HG02759 (cell line): ENCODE measurements at regions not wholly inside any gene's neighbourhood (a gene's known extent, or its start where the extent isn't known, plus 50 kb on each side); places are given as distances from the start of the nearest gene placed in this dataset.
"Not testable (repeated sequence)": the region's sequence is repeated elsewhere in the genome, so short reads cannot be mapped to it uniquely, and the experiment has no call there.

Experiments used
- ATAC-seq: cut with Tn5 transposase; IDR thresholded peaks from one replicate; pipeline ENCODE4 v1.9.1; 2021; ENCODE audit warnings: mild to moderate bottlenecking, moderate library complexity; ENCODE audit not compliant: unreplicated experiment

DNA sequence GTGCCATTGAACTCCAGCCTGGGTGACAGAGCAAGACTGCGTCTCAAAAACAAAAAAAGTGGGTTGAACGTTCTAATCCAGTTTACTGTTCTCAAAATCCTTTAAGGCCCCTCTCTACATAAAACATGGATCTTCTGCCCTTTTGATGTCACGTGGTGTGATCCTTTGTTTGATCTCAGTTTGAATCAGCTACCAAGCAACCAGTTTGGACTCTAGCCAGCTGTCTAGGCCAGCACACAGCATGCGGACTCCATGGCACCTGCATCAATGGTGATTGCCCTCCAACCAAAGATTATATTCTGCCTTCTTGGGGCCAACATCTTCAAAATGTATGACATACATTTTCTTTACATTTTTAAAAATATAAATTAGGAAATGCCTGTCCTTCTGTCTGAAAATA, 365.4 kb downstream of the NDFIP2 start:
- no peak for ATAC-seq

DNA sequence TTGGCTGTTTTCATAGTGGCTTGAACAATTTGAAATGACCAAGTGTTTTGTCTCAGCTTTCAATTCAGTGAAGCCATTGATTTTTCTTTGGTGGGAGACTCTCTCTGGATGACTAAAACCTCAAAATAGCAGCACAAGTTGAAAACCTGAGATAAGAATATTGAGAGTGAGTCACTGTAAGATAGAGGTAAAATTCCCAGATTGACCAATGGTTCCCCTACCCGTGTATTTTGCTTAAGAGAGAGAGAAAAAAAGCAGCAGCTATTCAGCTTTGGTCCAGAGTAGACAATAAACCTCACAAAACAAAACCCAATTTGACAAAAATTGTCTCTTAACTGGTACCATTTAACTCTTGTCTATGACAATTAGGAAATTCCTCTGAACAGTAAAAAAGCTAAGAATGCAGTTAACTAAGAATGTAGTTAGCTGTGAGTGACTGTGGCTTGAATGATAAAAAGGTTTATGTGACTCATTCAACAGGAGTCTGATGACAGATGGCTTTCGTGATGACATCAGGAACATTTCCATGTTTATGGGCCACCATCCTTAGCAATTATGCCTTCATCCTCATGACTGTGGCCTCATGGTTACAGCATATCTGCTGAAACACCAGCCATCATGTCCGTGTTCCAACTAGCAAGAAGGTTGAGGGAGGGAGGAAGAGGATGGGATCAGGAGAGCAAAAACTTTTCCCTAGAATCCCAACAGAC, 356.9 kb downstream of the NDFIP2 start:
- no peak for ATAC-seq

DNA sequence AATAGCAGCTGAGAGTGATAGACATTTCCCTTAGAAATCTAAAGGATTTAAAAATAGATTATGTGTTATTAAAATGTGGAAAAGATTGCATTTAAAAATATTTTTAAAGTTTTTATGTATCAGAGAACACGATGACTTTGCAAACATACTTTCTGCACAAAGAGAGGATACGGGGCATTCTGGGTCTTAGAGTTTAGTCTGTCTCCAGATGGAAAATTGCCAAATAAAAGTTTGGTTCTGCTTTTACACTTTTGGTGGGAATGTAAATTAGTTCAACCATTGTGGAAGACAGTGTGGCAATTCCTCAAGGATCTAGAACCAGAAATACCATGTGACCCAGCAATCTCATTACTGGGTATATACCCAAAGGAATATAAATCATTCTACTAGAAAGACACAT, 355.2 kb downstream of the NDFIP2 start:
- ATAC-seq = not testable (repeated sequence)

DNA sequence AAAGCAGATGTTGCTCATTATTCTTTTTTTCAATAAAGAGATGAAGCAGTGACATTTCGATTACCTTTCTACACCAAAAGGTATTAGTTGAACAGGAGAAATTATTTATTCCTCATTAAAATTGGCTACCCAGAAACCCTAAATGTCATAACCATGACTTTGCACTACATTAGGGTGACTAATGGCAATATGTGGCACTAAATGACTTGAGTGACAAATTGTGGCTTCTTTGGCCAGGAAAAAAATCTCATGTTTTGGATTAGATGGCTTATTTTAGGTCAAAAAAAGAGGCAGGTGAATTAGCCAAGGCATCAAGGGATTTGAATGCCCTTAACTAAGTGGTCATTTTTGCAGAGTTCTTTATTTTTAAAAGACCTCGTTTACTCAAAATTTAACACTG, 353.9 kb downstream of the NDFIP2 start:
- ATAC-seq = no peak

DNA sequence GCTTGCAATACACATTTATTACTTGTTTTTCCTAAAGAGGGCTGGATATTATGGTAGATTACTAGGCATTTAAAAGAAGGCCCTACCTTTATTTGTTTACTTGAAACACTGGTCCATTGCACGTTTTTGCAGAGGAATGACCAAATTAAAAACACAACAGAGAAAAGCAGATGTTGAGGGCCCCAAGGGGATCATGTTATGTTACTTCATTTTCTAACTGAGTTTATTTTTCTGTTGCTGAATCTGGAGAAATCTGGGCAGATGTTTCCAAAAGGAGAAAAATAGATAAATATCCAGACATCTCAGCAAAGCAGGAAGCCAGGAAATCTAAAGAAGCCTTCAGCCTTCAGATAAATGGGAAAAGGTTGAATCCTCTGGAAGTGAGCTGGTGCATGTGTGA, 353.0 kb downstream of the NDFIP2 start:
- no peak for ATAC-seq

DNA sequence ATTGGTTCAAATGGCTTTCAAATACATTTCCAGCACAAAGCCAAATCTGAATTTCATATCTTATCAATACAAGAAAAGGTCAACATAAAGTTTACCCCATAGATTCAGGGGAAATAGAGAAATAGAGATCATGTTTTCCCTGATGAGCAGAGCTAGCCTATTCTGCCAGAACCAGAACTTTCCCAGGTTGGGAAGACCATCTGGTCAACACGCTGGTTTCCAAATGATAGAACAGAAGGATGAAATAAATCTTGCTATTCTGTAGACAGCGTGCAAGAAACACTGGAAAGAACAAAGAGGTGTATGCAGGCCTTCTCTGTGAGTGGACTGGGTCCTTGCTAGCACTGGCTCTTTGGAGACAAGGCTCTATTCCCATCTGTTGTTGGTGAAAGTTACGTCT, 350.6 kb downstream of the NDFIP2 start:
- no peak for ATAC-seq

DNA sequence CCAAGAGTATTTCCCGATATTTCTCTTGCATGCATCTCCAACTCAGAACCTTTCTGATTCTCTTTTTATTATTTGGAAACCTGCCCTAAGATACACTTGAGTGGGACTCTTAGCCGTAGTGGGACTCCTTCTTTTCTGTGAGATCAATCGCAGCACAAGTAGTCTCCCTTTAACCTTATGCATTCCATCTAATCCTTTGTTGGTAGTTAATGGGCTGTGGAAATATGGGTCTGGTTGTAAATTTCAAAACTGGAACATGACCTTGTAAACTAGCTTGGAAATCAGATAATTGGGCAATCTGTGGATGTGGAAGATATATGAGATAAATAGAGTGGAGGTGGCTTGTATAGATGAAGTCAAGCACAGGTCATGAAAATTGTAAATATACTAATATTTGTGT, 350.0 kb downstream of the NDFIP2 start:
- ATAC-seq = no peak

DNA sequence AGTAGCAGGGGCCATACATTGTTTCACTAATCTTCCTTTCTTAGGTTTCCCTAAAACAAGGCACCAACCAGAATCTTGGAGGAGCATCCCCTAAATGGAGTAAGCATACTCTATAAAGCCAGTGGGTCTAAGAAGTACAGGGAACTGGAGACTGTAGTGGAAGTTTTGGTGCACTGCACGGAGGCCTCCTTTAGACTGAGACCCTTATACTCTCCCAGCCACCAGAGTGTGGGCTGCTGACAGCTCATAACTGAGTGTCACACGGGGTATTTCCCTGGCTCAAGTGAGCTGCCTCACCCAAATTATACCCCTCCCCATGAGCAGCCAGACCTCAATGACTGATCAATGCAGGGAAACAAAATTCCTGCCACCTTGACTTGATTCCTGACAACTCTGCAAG, 349.5 kb downstream of the NDFIP2 start:
- no peak for ATAC-seq

DNA sequence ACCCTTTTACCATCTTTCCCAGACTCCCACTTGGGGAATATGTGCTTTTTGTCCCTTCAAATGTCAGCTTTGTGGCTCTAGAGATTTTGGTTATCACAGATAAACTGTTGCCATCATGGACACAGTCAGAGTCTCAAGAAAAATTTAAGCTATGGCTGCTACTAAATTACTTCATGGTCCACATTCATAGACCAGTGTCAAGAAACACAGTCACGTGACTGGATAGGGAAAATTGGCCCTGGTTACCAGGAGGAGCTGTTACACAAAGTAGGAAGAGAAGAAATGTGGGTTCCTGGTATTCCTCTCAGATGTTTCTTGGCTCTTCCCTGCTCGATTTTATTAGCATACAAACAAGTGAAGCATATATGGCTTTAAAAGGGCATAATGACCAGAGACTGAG, 348.9 kb downstream of the NDFIP2 start:
- no peak for ATAC-seq

DNA sequence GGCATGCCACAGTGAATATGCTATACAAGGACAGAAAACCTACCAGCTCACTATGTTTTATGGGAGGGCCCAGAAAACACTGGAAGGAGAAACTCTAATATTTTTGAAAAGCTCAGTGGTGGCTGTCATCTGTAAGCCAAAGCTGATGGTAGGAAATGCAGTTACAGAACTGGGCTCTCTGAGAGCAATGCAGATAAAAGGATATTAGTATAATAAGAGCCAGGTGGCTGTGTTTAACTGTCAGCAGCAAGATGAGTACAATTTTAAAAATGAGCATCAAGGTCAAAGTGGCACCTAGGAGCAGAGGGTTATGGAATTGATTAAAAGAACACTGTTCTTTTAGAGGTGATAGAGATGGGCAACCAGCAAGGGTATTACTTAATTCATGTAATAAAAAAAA, 345.0 kb downstream of the NDFIP2 start:
- ATAC-seq = no peak

DNA sequence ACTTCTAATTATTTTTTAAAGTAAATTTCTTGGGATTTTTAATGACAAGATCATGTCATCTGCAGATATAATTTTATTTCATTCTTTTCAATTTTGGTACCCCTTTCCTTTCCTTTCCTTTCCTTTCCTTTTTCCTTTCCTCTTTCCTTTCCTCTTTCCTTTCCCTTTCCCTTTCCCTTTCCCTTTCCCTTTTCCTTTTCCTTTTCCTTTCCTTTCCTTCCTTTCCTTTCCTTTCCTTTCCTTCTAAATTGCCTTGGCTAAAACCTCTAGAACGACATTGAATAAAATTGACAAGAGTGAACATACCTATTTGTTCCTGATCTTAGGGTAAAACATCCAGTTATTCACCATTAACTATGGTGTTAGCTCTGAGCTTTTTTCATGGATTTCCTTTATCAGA, 334.1 kb downstream of the NDFIP2 start:
- ATAC-seq = no peak

DNA sequence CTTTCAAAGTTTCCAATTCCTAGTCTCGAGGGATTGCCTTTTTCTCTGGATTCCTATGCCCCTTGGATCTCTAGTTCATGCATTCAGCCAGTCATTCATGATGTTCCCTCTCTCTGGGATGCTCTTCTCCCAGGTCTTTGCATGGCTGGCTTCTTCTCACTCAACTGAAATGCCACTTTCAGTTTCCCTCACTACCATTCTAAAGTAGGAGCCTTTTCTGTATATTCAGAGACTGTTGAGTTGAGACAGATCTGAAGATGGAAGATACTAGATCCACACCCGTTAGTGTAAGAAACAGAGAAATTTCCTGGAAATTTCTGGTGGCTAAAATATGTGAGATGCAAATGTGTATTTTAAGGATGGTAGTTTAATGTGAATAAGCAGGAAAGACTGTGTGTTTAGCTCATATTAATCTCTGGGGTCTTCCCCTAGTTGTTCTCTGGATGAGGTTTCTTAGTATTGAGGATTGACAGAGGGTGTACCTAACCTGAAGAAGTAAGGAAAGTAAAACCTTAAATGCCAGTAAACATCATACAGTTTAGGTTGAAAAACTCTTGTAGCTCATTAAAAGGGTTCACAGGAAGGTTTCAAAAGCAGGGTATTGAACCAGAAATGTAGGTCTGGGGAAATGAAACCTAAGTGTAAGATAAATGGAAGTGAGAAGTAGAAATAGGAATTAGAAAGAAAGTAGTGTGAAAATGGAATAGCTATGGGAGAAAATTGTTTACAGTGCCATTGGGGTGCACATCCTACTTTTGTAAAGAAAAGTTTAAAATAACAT, 331.3 kb downstream of the NDFIP2 start:
- ATAC-seq = peak; percentile 49

DNA sequence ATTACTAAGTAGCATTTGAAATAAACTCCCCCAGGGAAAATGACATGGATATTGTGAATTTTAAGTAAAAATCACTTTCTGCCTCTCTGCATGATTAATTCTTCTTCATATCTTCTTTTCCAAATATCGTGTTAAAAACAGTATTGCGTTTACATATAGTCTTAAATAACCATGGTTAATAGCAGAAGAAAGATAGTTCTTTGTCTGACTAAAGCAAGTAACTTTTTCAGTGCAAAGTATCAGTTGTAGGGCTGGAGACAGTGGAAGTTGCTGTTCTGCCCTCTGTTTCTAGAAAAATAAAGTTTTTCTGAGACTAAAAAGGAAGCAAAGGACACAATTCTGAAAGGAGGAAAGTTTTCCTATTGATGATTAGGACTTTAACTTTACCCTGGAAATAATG, 330.2 kb downstream of the NDFIP2 start:
- ATAC-seq = no peak

DNA sequence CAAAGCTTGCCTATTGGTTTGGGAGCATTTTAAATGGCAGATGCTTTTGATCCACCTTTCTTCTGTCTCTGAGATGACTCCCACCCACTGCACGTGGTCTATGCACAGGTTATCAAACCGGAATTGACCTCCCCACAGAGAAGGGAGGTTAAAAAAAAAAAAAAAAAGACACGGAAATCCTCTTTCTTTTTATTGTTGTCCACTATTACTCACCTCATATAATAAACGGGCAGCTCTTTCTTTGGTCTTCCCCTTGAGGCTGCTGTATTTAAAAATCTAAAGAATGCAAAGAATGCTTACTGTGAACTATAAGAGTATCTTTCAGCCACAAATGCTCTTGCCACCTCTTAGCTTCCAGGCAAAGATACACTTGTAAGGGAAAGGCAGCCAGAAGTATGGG, 329.7 kb downstream of the NDFIP2 start:
- ATAC-seq = no peak

DNA sequence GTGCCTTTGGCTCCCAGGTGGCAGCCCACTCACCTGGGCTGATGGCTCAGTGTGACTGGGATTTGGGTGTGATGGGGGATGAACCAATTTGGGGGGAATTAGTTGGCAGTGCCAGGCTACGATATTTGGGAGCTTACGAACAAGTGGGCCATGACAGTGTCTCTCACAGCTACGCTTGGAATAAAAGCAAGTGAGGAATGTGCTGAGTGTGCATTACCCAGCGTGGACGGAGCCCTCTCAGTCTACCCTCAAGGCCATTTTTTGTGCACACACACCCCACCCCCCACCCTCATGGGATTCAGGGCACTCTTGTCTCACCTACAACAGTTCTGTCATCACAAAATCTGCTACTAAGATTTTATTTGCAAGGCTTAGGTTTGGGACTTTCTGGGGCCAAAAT, 329.1 kb downstream of the NDFIP2 start:
- no peak for ATAC-seq

DNA sequence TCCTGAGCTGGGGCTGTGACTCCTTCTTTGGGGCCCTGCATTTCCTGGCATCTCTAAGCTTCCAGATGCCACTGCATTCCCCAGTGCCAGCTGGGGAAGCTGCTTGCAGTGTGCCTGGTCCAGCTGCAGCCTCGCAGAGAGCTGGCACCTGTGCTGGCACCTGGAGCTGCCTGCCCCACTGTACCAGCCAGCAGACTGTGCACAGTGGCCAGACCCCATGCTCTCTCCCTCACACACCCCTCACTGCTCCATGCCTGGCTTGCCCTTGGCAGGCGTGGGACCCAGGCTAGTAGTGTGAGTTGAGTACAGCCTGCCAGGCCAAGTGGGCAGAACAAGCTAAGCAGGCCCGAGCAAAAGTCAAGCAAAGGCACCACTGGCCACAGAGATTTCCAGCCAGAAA, 327.5 kb downstream of the NDFIP2 start:
- ATAC-seq = no peak

DNA sequence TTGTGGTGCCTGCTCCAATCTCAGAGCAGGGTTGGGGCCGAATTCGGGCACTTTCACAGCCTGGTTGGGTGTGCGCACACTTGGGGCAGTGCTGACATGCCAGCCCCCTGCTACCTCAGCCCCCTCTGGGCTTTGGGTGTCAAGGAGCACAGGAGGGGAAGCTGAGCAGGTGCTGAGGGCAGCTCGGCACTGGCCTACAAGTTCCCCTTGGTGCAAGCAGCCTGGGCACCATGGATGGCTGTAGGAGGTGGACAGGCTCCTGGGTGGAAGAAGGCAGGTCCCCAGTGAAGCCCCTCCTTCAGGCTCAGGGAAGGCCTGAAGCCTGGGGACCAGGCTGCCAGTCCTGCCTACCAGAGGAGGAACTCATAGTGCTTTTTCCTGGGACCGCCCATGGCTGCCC, 326.6 kb downstream of the NDFIP2 start:
- ATAC-seq = no peak

DNA sequence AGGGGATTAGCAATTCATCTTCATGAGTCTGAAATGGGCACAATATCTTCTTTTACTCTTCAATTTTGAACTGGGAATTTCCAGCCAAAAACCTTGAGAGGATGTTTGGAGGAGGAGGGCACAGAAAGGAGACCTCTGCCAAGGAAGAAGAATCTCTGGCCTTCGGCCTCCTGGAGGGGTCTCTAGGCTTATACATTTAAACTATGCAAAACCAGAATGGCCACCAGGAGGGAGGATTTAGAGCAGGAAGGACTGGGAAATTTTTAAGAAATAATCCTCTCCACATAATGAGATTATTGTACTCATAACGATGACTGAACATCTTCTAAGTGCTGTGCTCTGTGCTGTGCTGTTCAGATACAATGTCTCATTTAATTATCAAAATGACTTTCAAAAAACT, 325.9 kb downstream of the NDFIP2 start:
- ATAC-seq = no peak

DNA sequence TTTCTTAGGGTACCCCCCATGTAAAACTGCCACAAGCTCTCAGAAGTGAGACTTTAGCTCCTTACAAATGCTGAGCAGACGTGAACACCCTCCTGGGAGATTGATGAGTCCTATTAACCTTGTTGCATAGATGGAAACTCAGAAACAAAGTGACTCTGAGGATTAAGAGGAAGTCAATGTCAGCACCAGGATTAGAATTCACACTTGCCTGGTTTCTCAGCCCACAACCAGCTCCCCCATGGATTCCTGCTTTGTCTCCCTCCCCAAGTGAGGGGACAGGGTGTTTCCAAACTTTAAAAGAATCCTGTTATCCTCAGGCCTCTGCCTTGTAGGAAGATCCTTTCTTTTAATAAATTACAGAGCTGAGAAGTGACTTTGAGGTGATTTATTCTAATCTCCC, 324.4 kb downstream of the NDFIP2 start:
- ATAC-seq = no peak

DNA sequence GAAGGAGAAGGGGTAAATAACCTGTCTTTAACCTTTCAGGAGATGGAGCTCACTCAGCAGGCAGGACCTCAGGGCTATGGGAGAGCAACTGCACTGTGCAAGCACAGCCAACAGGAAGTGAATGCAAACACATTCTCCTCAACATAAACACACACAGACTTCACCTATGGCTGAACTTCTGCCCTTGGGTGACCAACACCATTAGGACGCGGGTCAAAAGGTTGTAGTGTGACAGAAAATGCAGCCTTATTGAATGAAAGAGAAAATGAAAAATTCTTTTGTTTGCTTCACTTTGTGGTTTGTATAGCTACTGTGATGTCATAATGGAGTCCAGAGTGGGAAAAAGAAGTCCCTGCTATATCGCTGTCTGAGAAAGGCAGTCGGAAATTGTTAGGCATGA, 323.0 kb downstream of the NDFIP2 start:
- ATAC-seq = no peak

DNA sequence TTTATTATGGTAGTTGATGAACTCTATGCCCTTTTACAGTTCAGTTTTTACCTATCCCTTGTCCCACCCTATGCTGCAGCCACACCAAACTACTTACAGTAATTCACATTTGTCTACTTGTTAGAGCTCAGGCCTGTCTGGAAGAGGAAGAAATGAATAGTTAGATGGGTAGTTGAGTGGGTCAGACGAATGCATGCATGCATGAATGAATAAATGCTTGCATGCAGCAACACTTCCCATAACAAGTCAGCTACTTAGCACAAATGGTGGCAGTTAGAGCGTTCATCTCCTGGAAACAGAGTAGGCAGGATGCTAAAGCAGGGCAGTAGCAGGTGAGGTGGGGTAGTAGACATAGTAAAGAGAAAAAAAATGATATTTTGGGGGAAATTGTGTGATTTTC, 322.3 kb downstream of the NDFIP2 start:
- no peak for ATAC-seq

DNA sequence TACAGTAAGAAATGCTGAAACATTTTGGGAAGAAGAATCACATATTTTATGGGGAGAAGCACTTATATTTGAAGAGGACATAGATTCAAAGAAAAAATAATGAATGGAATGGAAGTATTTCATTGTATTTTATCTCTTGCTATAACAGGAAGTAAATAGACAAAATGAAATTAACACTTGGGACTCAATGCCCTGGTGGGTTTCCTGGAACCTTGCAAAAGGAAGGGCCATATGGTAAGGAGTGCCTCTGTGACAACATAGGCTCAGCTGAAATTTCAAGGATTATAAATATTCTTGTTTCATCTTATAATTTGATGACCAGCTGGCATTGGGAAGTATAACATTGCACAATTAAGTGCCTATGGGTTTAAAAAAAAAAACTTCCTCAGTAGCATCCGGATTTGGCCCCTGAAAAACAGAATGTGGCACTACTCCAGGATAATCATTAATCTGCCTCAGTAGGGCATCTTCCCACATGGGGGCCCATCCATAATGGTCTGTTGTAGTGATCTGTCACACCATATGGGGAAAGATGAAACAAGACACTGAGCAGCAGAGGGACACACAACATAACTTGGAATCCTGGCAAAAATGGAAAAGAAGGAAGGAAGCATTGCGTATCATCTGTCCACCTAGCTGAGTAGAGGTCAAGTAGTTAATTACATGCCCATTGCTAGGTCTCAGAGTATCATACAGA, 321.6 kb downstream of the NDFIP2 start:
- no peak for ATAC-seq
